Liver (tissue), 8 donors: ENCODE measurements at regions not wholly inside any gene's neighbourhood (a gene's known extent, or its start where the extent isn't known, plus 50 kb on each side); places are given as distances from the start of the nearest gene placed in this dataset.

Source experiments
- DNase-seq: peaks from one replicate; pipeline ENCODE4 v3.0.0-alpha.2; 2017; ENCODE audit warnings: low spot score
- H3K27ac ChIP-seq, 2 donors: one replicate each; pipeline ENCODE4 v1.7.0; 2013; ENCODE audit warnings: inconsistent platforms in 2 of 2, low read length in 2 of 2, control low read depth in 1 of 2, low read depth in 1 of 2, mild to moderate bottlenecking in 1 of 2
- H3K27me3 ChIP-seq, 4 donors: one replicate each; pipeline versions ENCODE4 v1.6.1 to v1.7.0; 2013; ENCODE audit warnings: low read length in 3 of 4, inconsistent platforms in 1 of 4, mild to moderate bottlenecking in 1 of 4, moderate library complexity in 1 of 4; ENCODE audit not compliant: control insufficient read depth in 4 of 4, insufficient read depth in 4 of 4
- H3K36me3 ChIP-seq, 4 donors: one replicate each; pipeline versions ENCODE4 v1.6.1 to v1.7.0; 2013; ENCODE audit warnings: low read length in 3 of 4, mild to moderate bottlenecking in 3 of 4, low read depth in 1 of 4, moderate library complexity in 1 of 4; ENCODE audit not compliant: control insufficient read depth in 4 of 4, insufficient read depth in 3 of 4
- H3K4me1 ChIP-seq, 4 donors: one replicate each; pipeline versions ENCODE4 v1.6.1 to v1.7.0; 2013; ENCODE audit warnings: low read length in 3 of 4, mild to moderate bottlenecking in 3 of 4, moderate library complexity in 1 of 4; ENCODE audit not compliant: control insufficient read depth in 4 of 4, insufficient read depth in 4 of 4
- H3K4me3 ChIP-seq, 3 donors: one replicate each; pipeline versions ENCODE4 v1.6.1 to v1.7.0; 2013; ENCODE audit warnings: low read length in 3 of 3, control low read depth in 1 of 3, low read depth in 1 of 3, mild to moderate bottlenecking in 1 of 3
- H3K9ac ChIP-seq, 2 donors: one replicate each; pipeline ENCODE4 v1.7.0; 2013; ENCODE audit warnings: low read length in 2 of 2, mild to moderate bottlenecking in 2 of 2, moderate library complexity in 2 of 2, control low read depth in 1 of 2, low read depth in 1 of 2
- H3K9me3 ChIP-seq, 4 donors: one replicate each; pipeline versions ENCODE4 v1.6.1 to v1.7.0; 2013; ENCODE audit warnings: low read length in 3 of 4; ENCODE audit not compliant: control insufficient read depth in 4 of 4
- ATF3 ChIP-seq: IDR thresholded peaks from 2 replicates; pipeline ENCODE4 v1.6.1; 2016; ENCODE audit warnings: antibody characterized with exemption
- CTCF ChIP-seq: fragments of 150-350 bp; IDR thresholded peaks from 2 replicates; pipeline ENCODE4 v1.5.1; 2017; ENCODE audit warnings: improper control_type of control experiment, low read depth, low read length; ENCODE audit not compliant: missing input control
- EGR1 ChIP-seq, 2 donors: IDR thresholded peaks; 2 replicates each; pipeline ENCODE4 v1.6.1; 2016 to 2018; ENCODE audit warnings: antibody characterized with exemption in 2 of 2, low read depth in 2 of 2
- FOXA1 ChIP-seq: IDR thresholded peaks from 2 replicates; pipeline ENCODE4 v1.6.1; 2016; ENCODE audit warnings: antibody characterized with exemption
- GABPA ChIP-seq, 2 donors: IDR thresholded peaks in 1 of 2; conservative IDR thresholded peaks in 1 of 2; 2 replicates each; pipeline ENCODE4 v1.6.1; 2016; ENCODE audit warnings: antibody characterized with exemption in 2 of 2, mild to moderate bottlenecking in 1 of 2, moderate library complexity in 1 of 2
- HNF4A ChIP-seq, 2 donors: conservative IDR thresholded peaks; 2 replicates each; pipeline ENCODE4 v1.6.1; 2016; ENCODE audit warnings: antibody characterized with exemption in 2 of 2, mild to moderate bottlenecking in 2 of 2
- HNF4G ChIP-seq: IDR thresholded peaks from 2 replicates; pipeline ENCODE4 v1.6.1; 2016; ENCODE audit warnings: antibody characterized with exemption
- JUND ChIP-seq, 2 donors: IDR thresholded peaks; 2 replicates each; pipeline ENCODE4 v1.6.1; 2016; ENCODE audit warnings: antibody characterized with exemption in 2 of 2
- MAX ChIP-seq: IDR thresholded peaks from 2 replicates; pipeline ENCODE4 v1.6.1; 2016; ENCODE audit warnings: antibody characterized with exemption
- NR2F2 ChIP-seq: IDR thresholded peaks from 2 replicates; pipeline ENCODE4 v1.6.1; 2016; ENCODE audit warnings: antibody characterized with exemption
- RAD21 ChIP-seq, 2 donors: IDR thresholded peaks; 2 replicates each; pipeline ENCODE4 v1.6.1; 2016; ENCODE audit warnings: antibody characterized with exemption in 2 of 2, mild to moderate bottlenecking in 2 of 2
- REST ChIP-seq: IDR thresholded peaks from 2 replicates; pipeline ENCODE4 v1.6.1; 2016; ENCODE audit warnings: antibody characterized with exemption, mild to moderate bottlenecking
- RXRA ChIP-seq, 2 donors: IDR thresholded peaks; 2 replicates each; pipeline ENCODE4 v1.6.1; 2017 to 2018; ENCODE audit warnings: antibody characterized with exemption in 2 of 2, mild to moderate bottlenecking in 1 of 2
- SP1 ChIP-seq: IDR thresholded peaks from 2 replicates; pipeline ENCODE4 v1.6.1; 2018; ENCODE audit warnings: antibody characterized with exemption, mild to moderate bottlenecking
- WGBS: extraction: QIAGEN DNeasy Blood & Tissue Kit; methylation state at CpG from one replicate; pipeline ENCODE4 v1.1.7; 2013; 5-methylcytosine and 5-hydroxymethylcytosine counted together
- donor health status: healthy.
- donor health status: healthy.
- donor health status: healthy.
- donor health status: healthy.
- donor health status: healthy.

- H3K9ac ChIP-seq: no peak overlapping the region
- WGBS: 92% methylated on average over 4 of the region's 4 CpGs
- DNase-seq: no peak
- H3K4me1 ChIP-seq: no peaks in the 10 kb centered on the region
- no peaks in the 10 kb centered on the region for H3K36me3 ChIP-seq
- TF ChIP-seq MAX (no peak), REST (no peak), EGR1 (IDR thresholded peaks at IDR 0.05; ENCODE audit: low read depth in 2 of 2) (no peak), FOXA1 (no peak), RXRA (IDR thresholded peaks at IDR 0.05) (no peak), JUND (IDR thresholded peaks at IDR 0.05) (no peak), HNF4A (conservative IDR thresholded peaks at IDR 0.05) (no peak), CTCF (no peak), HNF4G (no peak), SP1 (no peak), NR2F2 (no peak), RAD21 (IDR thresholded peaks at IDR 0.05) (no peak)
- no peaks in the 10 kb centered on the region for H3K27me3 ChIP-seq
- H3K4me3 ChIP-seq: no peak overlapping the region
- H3K27ac ChIP-seq: no peak overlapping the region
- H3K9me3 ChIP-seq: no peaks in the 10 kb centered on the region
Observed at GRCh38 chr12:107501681-107502080, 183.9 kb upstream of the PWP1 start.

GRCh38 chr12:107503129-107503855 lies 182.3 kb upstream of the PWP1 start:
- Histone ChIP-seq H3K9me3 (no peaks in the 10 kb centered on the region), H3K9ac (no peak overlapping the region), H3K27ac (no peak overlapping the region), H3K27me3 (no peaks in the 10 kb centered on the region), H3K4me1 (no peaks in the 10 kb centered on the region), H3K4me3 (no peak overlapping the region), H3K36me3 (no peaks in the 10 kb centered on the region)
- TF ChIP-seq RXRA (IDR thresholded peaks at IDR 0.05) (no peak), RAD21 (IDR thresholded peaks at IDR 0.05) (no peak), REST (no peak), CTCF (no peak), HNF4A (conservative IDR thresholded peaks at IDR 0.05) (no peak), ATF3 (no peak), GABPA (IDR thresholded peaks at IDR 0.05 in 1 of 2, conservative IDR thresholded peaks at IDR 0.05 in 1 of 2) (no peak), JUND (IDR thresholded peaks at IDR 0.05) (no peak), SP1 (no peak), NR2F2 (no peak), HNF4G (no peak), FOXA1 (no peak), MAX (no peak)
- no peak for DNase-seq
- WGBS: 89% methylated on average over 9 of the region's 9 CpGs
